Panc1 (cell line): ENCODE measurements at regions not wholly inside any gene's neighbourhood (a gene's known extent, or its start where the extent isn't known, plus 50 kb on each side); places are given as distances from the start of the nearest gene placed in this dataset.

ENCODE experiments used
- CTCF ChIP-seq: fragments of 450-650 bp; IDR thresholded peaks from 2 replicates; pipeline ENCODE4 v1.5.1; 2017; ENCODE audit warnings: mild to moderate bottlenecking
- SIN3A ChIP-seq: IDR thresholded peaks from 2 replicates; pipeline ENCODE4 v1.6.1; 2012; ENCODE audit warnings: low read depth, mild to moderate bottlenecking, low read length, moderate library complexity, borderline replicate concordance; ENCODE audit not compliant: insufficient read depth
- TCF7L2 ChIP-seq: IDR thresholded peaks from 2 replicates; pipeline ENCODE4 v1.6.1; 2011; ENCODE audit warnings: mild to moderate bottlenecking, low read depth, low read length, inconsistent platforms
- TF ChIP-seq, protein P1 (sequence below), 2 experiments: IDR thresholded peaks; 2 replicates each; pipeline ENCODE4 v1.6.1; 2011 to 2012; ENCODE audit warnings: low read depth in 2 of 2, control low read depth in 1 of 2, low read length in 1 of 2, mild to moderate bottlenecking in 1 of 2, moderate library complexity in 1 of 2; ENCODE audit not compliant: insufficient read depth in 1 of 2

DNA sequence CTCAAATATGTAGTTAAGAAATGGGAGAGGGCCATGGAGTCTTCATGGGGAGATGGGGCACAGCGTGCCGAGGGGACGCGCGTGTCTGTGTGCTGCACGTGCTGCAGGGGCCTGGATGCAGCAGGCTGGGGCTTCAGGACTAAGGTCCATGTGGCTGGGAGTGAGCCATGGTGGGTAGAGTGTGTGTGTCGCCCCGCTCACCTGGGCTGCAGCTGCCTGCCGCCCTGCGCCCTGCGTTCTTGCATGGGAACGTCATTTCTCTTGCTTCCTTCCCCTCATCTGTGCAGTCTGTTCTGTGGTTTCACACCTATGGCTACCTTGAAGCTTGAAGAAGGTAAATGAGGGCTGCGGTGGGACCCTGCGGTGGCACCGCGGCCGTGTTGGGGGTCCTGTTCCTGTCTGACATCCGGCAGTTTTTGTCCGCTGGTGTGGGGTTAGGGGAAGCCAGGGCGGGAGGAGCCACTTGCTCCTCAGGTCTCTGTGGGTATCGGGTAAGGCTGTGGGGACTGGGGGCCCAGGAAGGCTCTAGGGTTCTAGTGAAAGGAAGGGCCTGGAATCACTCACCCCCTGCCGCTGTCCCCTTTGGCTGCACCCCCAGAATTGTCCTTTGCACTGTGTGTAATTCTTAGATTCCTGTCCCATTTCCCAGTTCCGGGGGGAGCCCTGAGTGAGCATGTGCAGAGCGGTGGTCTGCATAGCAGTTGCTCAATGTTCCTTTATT, 54.1 kb upstream of the HS6ST1 start:
- TF ChIP-seq CTCF (no peak), SIN3A (no peak), TCF7L2 (no peak)
- TF ChIP-seq, protein P1, sequence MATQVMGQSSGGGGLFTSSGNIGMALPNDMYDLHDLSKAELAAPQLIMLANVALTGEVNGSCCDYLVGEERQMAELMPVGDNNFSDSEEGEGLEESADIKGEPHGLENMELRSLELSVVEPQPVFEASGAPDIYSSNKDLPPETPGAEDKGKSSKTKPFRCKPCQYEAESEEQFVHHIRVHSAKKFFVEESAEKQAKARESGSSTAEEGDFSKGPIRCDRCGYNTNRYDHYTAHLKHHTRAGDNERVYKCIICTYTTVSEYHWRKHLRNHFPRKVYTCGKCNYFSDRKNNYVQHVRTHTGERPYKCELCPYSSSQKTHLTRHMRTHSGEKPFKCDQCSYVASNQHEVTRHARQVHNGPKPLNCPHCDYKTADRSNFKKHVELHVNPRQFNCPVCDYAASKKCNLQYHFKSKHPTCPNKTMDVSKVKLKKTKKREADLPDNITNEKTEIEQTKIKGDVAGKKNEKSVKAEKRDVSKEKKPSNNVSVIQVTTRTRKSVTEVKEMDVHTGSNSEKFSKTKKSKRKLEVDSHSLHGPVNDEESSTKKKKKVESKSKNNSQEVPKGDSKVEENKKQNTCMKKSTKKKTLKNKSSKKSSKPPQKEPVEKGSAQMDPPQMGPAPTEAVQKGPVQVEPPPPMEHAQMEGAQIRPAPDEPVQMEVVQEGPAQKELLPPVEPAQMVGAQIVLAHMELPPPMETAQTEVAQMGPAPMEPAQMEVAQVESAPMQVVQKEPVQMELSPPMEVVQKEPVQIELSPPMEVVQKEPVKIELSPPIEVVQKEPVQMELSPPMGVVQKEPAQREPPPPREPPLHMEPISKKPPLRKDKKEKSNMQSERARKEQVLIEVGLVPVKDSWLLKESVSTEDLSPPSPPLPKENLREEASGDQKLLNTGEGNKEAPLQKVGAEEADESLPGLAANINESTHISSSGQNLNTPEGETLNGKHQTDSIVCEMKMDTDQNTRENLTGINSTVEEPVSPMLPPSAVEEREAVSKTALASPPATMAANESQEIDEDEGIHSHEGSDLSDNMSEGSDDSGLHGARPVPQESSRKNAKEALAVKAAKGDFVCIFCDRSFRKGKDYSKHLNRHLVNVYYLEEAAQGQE (IDR thresholded peaks at IDR 0.05; ENCODE audit: insufficient read depth in 1 of 2, low read depth in 2 of 2, low read length in 1 of 2): no peak
